ENCODE measurements at regions not wholly inside any gene's neighbourhood (a gene's known extent, or its start where the extent isn't known, plus 50 kb on each side); places are given as distances from the start of the nearest gene placed in this dataset.

DNA sequence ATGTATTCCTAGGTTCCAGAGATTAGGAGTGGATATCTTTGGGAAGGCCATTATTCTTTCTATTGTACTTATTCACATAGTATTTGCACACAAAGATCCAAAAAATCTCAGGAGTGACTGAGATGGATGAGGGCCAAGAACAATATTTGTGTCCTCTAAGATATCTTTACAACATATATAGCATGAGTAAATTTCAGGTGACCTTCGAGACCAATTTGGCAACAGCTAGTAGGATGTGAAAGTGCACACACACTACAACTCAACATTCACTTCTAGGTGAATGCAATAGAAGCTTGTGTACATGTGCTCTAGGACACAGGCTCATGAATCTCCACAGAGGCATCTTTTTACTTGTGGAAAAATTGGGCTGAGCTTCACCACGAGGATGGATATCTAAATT is 224.0 kb downstream of the C1orf94 start:
- H3K4me1 ChIP-seq (ENCODE audit: insufficient read depth) = no peaks in the 10 kb centered on the region
- no peak for DNase-seq
- H3K27me3 ChIP-seq (replicated peaks; ENCODE audit: insufficient read depth) = no peaks in the 10 kb centered on the region; the same call in 1 of the 2 replicates
- H4K20me1 ChIP-seq (ENCODE audit: insufficient read depth) = no peaks in the 10 kb centered on the region
- no peaks in the 10 kb centered on the region for H3K79me2 ChIP-seq (ENCODE audit: insufficient read depth)
- no peaks in the 10 kb centered on the region for H3K36me3 ChIP-seq (ENCODE audit: low read depth)
- H3K9me3 ChIP-seq (ENCODE audit: low read depth) = no peaks in the 10 kb centered on the region
- no peaks in the 10 kb centered on the region for H3K9me2 ChIP-seq (ENCODE audit: insufficient read depth)
- no peak overlapping the region for H3K4me3 ChIP-seq
- 9 to 17% methylated on average over 2 of the region's 2 CpGs for WGBS, 2 experiments (ENCODE audit: low coverage in 1 of 2, low lambda C conversion rate in 2 of 2, missing lambda C conversion rate in 2 of 2)
- in situ Hi-C loops (cut with MboI) = no loop called here
- H3F3A ChIP-seq (ENCODE audit: insufficient read depth) = no peaks in the 10 kb centered on the region
- no peak overlapping the region for H3K27ac ChIP-seq
- no peak overlapping the region for H3K4me2 ChIP-seq (ENCODE audit: unreplicated experiment)
- H2AFZ ChIP-seq = no peak overlapping the region
- TF ChIP-seq EZH2 (IDR thresholded peaks at IDR 0.05; ENCODE audit: insufficient read depth, poor library complexity, severe bottlenecking) = no peak
- TF ChIP-seq EZH2phosphoT487 (IDR thresholded peaks at IDR 0.05; ENCODE audit: insufficient read depth, low read depth) = no peak
- no peak overlapping the region for H3K9ac ChIP-seq

DNA sequence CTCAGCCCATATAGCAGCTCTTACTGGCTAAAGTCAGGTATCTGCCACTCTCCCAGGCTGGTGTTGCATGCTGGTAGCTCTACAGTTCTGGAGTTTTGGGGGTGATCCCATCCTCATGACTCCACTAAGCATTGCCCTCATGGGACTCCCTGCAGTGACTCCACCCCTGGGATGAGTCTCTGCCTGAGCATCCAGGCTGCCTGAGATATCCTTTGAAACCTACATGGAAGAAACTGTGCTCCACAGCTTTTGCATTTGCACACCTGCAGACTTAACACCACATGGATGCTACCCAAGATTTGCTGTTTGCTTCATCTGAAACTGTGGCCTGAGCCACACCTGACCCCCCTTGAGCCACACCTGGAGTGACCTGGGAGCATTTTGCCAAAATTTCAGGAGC is 226.4 kb downstream of the C1orf94 start:
- TF ChIP-seq EZH2phosphoT487 (IDR thresholded peaks at IDR 0.05; ENCODE audit: insufficient read depth, low read depth) (no peak), EZH2 (IDR thresholded peaks at IDR 0.05; ENCODE audit: insufficient read depth, poor library complexity, severe bottlenecking) (no peak)
- Histone ChIP-seq H4K20me1 (ENCODE audit: insufficient read depth) (no peaks in the 10 kb centered on the region), H3K36me3 (ENCODE audit: low read depth) (no peaks in the 10 kb centered on the region), H3K4me1 (ENCODE audit: insufficient read depth) (peaks cover 13% of the 10 kb centered on the region), H3K4me2 (ENCODE audit: unreplicated experiment) (no peak overlapping the region), H3K4me3 (no peak overlapping the region), H3F3A (ENCODE audit: insufficient read depth) (no peaks in the 10 kb centered on the region), H3K79me2 (ENCODE audit: insufficient read depth) (no peaks in the 10 kb centered on the region), H2AFZ (no peak overlapping the region), H3K9ac (no peak overlapping the region), H3K27ac (no peak overlapping the region), H3K27me3 (replicated peaks; ENCODE audit: insufficient read depth) (no peaks in the 10 kb centered on the region; the same call in 1 of the 2 replicates), H3K9me2 (ENCODE audit: insufficient read depth) (no peaks in the 10 kb centered on the region), H3K9me3 (ENCODE audit: low read depth) (no peaks in the 10 kb centered on the region)
- DNase-seq = no peak
- in situ Hi-C loops (cut with MboI) = no loop called here

- no peak overlapping the region for H3K9ac ChIP-seq
- in situ Hi-C loops (cut with MboI) = no loop called here
- H3K79me2 ChIP-seq (ENCODE audit: insufficient read depth) = no peaks in the 10 kb centered on the region
- no peak overlapping the region for H3K4me3 ChIP-seq
- no peak overlapping the region for H2AFZ ChIP-seq
- no peak for DNase-seq
- no peaks in the 10 kb centered on the region for H3K9me3 ChIP-seq (ENCODE audit: low read depth)
- no peaks in the 10 kb centered on the region for H3K36me3 ChIP-seq (ENCODE audit: low read depth)
- peaks cover 17% of the 10 kb centered on the region for H3K4me1 ChIP-seq (ENCODE audit: insufficient read depth)
- H4K20me1 ChIP-seq (ENCODE audit: insufficient read depth) = no peaks in the 10 kb centered on the region
- H3K9me2 ChIP-seq (ENCODE audit: insufficient read depth) = no peaks in the 10 kb centered on the region
- H3K27me3 ChIP-seq (replicated peaks; ENCODE audit: insufficient read depth) = no peaks in the 10 kb centered on the region; the same call in 1 of the 2 replicates
- no peak overlapping the region for H3K4me2 ChIP-seq (ENCODE audit: unreplicated experiment)
- TF ChIP-seq EZH2 (IDR thresholded peaks at IDR 0.05; ENCODE audit: insufficient read depth, poor library complexity, severe bottlenecking) = no peak
- TF ChIP-seq EZH2phosphoT487 (IDR thresholded peaks at IDR 0.05; ENCODE audit: insufficient read depth, low read depth) = no peak
- H3K27ac ChIP-seq = no peak overlapping the region
- no peaks in the 10 kb centered on the region for H3F3A ChIP-seq (ENCODE audit: insufficient read depth)
Observed at GRCh38 chr1:34404804-34405203, 228.1 kb downstream of the C1orf94 start.

DNA sequence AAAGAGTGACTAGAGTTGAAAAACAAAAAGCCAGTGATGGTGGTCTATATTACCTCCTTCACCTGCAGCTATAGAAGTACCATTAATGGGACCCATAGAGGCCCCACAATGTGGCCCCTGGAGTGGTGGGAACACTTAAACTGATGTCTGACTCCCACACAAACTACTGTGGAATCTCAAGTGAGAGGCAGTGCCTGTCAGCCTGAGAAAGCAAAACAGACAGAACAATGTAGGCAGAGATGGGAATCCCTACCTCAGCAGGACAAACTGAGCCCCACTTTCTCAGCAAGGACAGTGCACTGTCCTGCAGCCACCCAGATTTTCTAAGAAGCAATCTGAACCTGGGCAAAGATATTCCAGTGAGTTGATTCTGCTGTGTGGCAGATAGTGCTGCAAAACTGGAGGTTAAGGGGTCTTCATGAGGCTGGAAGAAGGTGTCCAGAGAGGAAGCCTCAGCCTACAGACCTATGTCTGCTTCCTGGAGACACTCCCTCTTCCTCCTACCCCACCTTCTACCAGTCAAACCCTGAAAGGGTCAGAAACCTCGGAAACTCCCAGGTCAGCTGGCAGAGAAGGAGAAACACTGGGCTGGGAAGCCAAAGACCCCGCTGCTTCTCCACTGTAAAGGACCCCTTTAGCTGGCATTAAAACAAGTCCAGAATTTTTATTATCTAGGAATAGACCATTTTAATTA is 228.7 kb downstream of the C1orf94 start:
- WGBS, 2 experiments (ENCODE audit: low coverage in 1 of 2, low lambda C conversion rate in 2 of 2, missing lambda C conversion rate in 2 of 2) = 58 to 79% methylated on average over 2 of the region's 2 CpGs
- in situ Hi-C loops (cut with MboI) = no loop called here
- no peaks in the 10 kb centered on the region for H3K9me2 ChIP-seq (ENCODE audit: insufficient read depth)
- H3K79me2 ChIP-seq (ENCODE audit: insufficient read depth) = no peaks in the 10 kb centered on the region
- H3K4me3 ChIP-seq = no peak overlapping the region
- H4K20me1 ChIP-seq (ENCODE audit: insufficient read depth) = no peaks in the 10 kb centered on the region
- H3K9me3 ChIP-seq (ENCODE audit: low read depth) = no peaks in the 10 kb centered on the region
- H3K4me1 ChIP-seq (ENCODE audit: insufficient read depth) = peaks cover 17% of the 10 kb centered on the region
- no peaks in the 10 kb centered on the region for H3F3A ChIP-seq (ENCODE audit: insufficient read depth)
- no peak for DNase-seq
- no peak overlapping the region for H3K9ac ChIP-seq
- H3K36me3 ChIP-seq (ENCODE audit: low read depth) = no peaks in the 10 kb centered on the region
- no peak overlapping the region for H3K4me2 ChIP-seq (ENCODE audit: unreplicated experiment)
- TF ChIP-seq EZH2phosphoT487 (IDR thresholded peaks at IDR 0.05; ENCODE audit: insufficient read depth, low read depth) (no peak), EZH2 (IDR thresholded peaks at IDR 0.05; ENCODE audit: insufficient read depth, poor library complexity, severe bottlenecking) (no peak)
- H2AFZ ChIP-seq = no peak overlapping the region
- H3K27me3 ChIP-seq (replicated peaks; ENCODE audit: insufficient read depth) = no peaks in the 10 kb centered on the region; the same call in 1 of the 2 replicates
- H3K27ac ChIP-seq = no peak overlapping the region

- Histone ChIP-seq H3K79me2 (ENCODE audit: insufficient read depth) (no peaks in the 10 kb centered on the region), H3K9me2 (ENCODE audit: insufficient read depth) (no peaks in the 10 kb centered on the region), H3F3A (ENCODE audit: insufficient read depth) (no peaks in the 10 kb centered on the region), H2AFZ (no peak overlapping the region), H3K36me3 (ENCODE audit: low read depth) (no peaks in the 10 kb centered on the region), H3K27me3 (replicated peaks; ENCODE audit: insufficient read depth) (no peaks in the 10 kb centered on the region), H3K4me2 (ENCODE audit: unreplicated experiment) (no peak overlapping the region), H3K4me1 (ENCODE audit: insufficient read depth) (peaks cover 17% of the 10 kb centered on the region), H4K20me1 (ENCODE audit: insufficient read depth) (no peaks in the 10 kb centered on the region), H3K4me3 (no peak overlapping the region), H3K9me3 (ENCODE audit: low read depth) (no peaks in the 10 kb centered on the region), H3K27ac (no peak overlapping the region), H3K9ac (no peak overlapping the region)
- in situ Hi-C loops (cut with MboI) = no loop called here
- DNase-seq = no peak
- WGBS, 2 experiments (ENCODE audit: low coverage in 1 of 2, low lambda C conversion rate in 2 of 2, missing lambda C conversion rate in 2 of 2) = 57 to 58% methylated on average over 5 of the region's 5 CpGs
- TF ChIP-seq EZH2 (IDR thresholded peaks at IDR 0.05; ENCODE audit: insufficient read depth, poor library complexity, severe bottlenecking) (no peak), EZH2phosphoT487 (IDR thresholded peaks at IDR 0.05; ENCODE audit: insufficient read depth, low read depth) (no peak)
Observed at GRCh38 chr1:34406377-34406776, 229.7 kb downstream of the C1orf94 start.
